ENCODE measurements at regions not wholly inside any gene's neighbourhood (a gene's known extent, or its start where the extent isn't known, plus 50 kb on each side); places are given as distances from the start of the nearest gene placed in this dataset.

DNA sequence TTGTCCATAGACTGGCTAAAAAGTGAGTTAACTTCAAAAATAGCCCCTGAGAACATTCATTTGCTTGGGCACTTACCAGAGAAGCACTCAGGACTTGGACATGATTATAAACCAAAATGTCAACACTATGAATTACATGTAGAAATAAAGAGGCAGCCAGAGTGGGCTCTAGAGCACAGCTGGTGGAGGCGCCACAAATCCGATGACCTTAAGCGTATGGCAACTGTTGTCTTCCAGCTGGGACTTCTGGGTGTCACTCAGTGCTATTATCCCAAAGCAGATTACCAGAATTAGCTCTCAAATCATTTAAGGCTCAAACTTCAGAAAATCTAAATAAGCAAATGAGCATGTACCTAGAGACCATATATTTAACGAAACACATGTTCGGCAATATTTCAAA is 1255.5 kb upstream of the SLC10A2 start:
- TF ChIP-seq, protein P1, sequence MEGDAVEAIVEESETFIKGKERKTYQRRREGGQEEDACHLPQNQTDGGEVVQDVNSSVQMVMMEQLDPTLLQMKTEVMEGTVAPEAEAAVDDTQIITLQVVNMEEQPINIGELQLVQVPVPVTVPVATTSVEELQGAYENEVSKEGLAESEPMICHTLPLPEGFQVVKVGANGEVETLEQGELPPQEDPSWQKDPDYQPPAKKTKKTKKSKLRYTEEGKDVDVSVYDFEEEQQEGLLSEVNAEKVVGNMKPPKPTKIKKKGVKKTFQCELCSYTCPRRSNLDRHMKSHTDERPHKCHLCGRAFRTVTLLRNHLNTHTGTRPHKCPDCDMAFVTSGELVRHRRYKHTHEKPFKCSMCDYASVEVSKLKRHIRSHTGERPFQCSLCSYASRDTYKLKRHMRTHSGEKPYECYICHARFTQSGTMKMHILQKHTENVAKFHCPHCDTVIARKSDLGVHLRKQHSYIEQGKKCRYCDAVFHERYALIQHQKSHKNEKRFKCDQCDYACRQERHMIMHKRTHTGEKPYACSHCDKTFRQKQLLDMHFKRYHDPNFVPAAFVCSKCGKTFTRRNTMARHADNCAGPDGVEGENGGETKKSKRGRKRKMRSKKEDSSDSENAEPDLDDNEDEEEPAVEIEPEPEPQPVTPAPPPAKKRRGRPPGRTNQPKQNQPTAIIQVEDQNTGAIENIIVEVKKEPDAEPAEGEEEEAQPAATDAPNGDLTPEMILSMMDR (conservative IDR thresholded peaks at IDR 0.05; ENCODE audit: low read depth, low read length) = no peak
- TF ChIP-seq, protein P2, sequence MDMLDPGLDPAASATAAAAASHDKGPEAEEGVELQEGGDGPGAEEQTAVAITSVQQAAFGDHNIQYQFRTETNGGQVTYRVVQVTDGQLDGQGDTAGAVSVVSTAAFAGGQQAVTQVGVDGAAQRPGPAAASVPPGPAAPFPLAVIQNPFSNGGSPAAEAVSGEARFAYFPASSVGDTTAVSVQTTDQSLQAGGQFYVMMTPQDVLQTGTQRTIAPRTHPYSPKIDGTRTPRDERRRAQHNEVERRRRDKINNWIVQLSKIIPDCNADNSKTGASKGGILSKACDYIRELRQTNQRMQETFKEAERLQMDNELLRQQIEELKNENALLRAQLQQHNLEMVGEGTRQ (IDR thresholded peaks at IDR 0.05; ENCODE audit: low read depth, low read length) = no peak
- no peak for TF ChIP-seq CEBPB (IDR thresholded peaks at IDR 0.05; ENCODE audit: low read depth, low read length)
- TF ChIP-seq POLR2A (IDR thresholded peaks at IDR 0.05; ENCODE audit: low read depth, low read length) = no peak
- TF ChIP-seq MAZ (IDR thresholded peaks at IDR 0.05; ENCODE audit: borderline replicate concordance, low read depth, low read length) = no peak
- no peak for TF ChIP-seq RCOR1 (IDR thresholded peaks at IDR 0.05; ENCODE audit: insufficient replicate concordance, low read length)
- no peak for TF ChIP-seq MAFK (IDR thresholded peaks at IDR 0.05; ENCODE audit: low read depth, low read length)
- TF ChIP-seq, protein P3, sequence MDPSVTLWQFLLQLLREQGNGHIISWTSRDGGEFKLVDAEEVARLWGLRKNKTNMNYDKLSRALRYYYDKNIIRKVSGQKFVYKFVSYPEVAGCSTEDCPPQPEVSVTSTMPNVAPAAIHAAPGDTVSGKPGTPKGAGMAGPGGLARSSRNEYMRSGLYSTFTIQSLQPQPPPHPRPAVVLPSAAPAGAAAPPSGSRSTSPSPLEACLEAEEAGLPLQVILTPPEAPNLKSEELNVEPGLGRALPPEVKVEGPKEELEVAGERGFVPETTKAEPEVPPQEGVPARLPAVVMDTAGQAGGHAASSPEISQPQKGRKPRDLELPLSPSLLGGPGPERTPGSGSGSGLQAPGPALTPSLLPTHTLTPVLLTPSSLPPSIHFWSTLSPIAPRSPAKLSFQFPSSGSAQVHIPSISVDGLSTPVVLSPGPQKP (IDR thresholded peaks at IDR 0.05; ENCODE audit: borderline replicate concordance, low read depth, low read length) = no peak
- no peak for TF ChIP-seq RFX5 (IDR thresholded peaks at IDR 0.05; ENCODE audit: low read depth, low read length)
- TF ChIP-seq MXI1 (IDR thresholded peaks at IDR 0.05; ENCODE audit: borderline replicate concordance, low read depth, low read length) = no peak
- no peak for TF ChIP-seq FOS (IDR thresholded peaks at IDR 0.05; ENCODE audit: low read depth, low read length)
- no peak for TF ChIP-seq RAD21 (IDR thresholded peaks at IDR 0.05; ENCODE audit: low read length)
- TF ChIP-seq SMC3 (IDR thresholded peaks at IDR 0.05; ENCODE audit: low read depth, low read length) = no peak

All from IMR-90 (cell line).